ENCODE measurements at regions not wholly inside any gene's neighbourhood (a gene's known extent, or its start where the extent isn't known, plus 50 kb on each side); places are given as distances from the start of the nearest gene placed in this dataset.

DNA sequence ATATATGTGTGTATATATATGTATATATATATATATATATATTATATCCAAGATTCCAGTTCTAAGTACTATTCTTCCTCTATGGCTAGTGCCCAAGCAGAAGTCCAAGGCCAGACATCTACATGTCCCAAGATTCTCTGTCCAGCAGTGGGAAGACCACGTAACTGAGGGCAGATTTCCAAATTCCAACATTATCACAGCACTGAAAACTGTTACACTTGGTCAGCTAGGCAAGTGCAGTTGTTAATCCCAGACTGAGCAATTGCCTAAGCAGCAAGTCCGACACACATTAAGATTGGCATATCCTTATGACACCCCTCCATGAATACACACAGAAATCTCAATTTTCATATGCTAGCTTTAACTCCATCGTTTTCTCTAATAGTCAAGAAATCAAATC, 1148.5 kb downstream of the IGSF11 start:
- no peak for TF ChIP-seq ZC3H10 (CRISPR knock-in tag; IDR thresholded peaks at IDR 0.05)
- TF ChIP-seq, protein P1, sequence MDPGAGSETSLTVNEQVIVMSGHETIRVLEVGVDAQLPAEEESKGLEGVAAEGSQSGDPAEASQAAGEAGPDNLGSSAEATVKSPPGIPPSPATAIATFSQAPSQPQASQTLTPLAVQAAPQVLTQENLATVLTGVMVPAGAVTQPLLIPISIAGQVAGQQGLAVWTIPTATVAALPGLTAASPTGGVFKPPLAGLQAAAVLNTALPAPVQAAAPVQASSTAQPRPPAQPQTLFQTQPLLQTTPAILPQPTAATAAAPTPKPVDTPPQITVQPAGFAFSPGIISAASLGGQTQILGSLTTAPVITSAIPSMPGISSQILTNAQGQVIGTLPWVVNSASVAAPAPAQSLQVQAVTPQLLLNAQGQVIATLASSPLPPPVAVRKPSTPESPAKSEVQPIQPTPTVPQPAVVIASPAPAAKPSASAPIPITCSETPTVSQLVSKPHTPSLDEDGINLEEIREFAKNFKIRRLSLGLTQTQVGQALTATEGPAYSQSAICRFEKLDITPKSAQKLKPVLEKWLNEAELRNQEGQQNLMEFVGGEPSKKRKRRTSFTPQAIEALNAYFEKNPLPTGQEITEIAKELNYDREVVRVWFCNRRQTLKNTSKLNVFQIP (CRISPR knock-in tag; IDR thresholded peaks at IDR 0.05; ENCODE audit: borderline replicate concordance, low read depth), result no peak
- TF ChIP-seq ARNTL (CRISPR knock-in tag; IDR thresholded peaks at IDR 0.05; ENCODE audit: borderline replicate concordance, low read depth), result no peak
- TF ChIP-seq TOX (CRISPR knock-in tag; IDR thresholded peaks at IDR 0.05; ENCODE audit: borderline replicate concordance), result no peak
- TF ChIP-seq RARB (CRISPR knock-in tag; IDR thresholded peaks at IDR 0.05), result no peak
- no peak for TF ChIP-seq TCF4 (CRISPR knock-in tag; IDR thresholded peaks at IDR 0.05; ENCODE audit: borderline replicate concordance)
- TF ChIP-seq SNAI2 (CRISPR knock-in tag; IDR thresholded peaks at IDR 0.05), result no peak
- no peak for TF ChIP-seq ESRRG (CRISPR knock-in tag; IDR thresholded peaks at IDR 0.05)
- TF ChIP-seq ZNF8 (CRISPR knock-in tag; IDR thresholded peaks at IDR 0.05), result no peak
- no peak for TF ChIP-seq PPARA (CRISPR knock-in tag; IDR thresholded peaks at IDR 0.05; ENCODE audit: borderline replicate concordance)
- TF ChIP-seq CSDC2 (CRISPR knock-in tag; IDR thresholded peaks at IDR 0.05), result no peak

All from SK-N-SH treated with all-trans-retinoic acid at 6 μM for 48 hours (cell line).